Globus pallidus (tissue), 1 donor: ENCODE measurements at regions not wholly inside any gene's neighbourhood (a gene's known extent, or its start where the extent isn't known, plus 50 kb on each side); places are given as distances from the start of the nearest gene placed in this dataset.

ENCODE experiments used
- DNase-seq: peaks from one replicate; pipeline ENCODE4 v3.0.0-alpha.2; 2015; ENCODE audit warnings: low spot score

DNA sequence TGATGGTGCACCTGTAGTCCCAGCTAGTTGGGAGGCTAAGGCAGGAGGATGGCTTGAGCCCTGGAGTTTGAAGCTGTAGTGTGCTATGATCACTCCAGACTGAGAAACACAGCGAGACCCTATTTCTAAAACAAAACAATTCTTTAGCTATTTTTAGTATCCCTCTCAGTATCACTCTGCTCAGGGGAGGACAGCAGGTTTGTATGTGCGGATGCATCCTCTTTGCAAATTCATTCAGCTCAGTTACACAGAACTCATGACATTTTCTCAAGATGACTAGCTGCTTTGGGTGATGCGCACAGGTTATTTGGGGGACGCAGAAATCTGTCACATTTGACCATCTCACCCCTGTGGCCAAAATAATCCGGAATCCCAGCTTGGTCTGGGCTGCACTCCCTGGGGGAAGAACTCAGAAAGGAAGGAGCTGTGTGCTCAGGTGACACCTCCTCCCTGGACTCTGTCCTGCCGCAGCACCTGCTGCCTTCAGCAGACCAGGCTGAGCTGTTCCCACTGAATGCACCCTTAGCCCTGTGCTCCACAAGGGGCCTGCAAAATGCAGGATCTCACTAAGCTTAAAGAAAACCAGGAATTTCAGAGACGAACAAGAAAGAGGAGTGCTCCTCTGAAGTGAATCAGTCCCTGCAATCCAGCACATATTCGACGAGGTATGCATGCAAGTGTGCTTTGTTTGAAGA lies 89.5 kb upstream of the PGBD5 start:
- DNase-seq = no peak

GRCh38 chr1:230510496-230510895 lies 84.4 kb upstream of the PGBD5 start:
- DNase-seq = no peak

DNA sequence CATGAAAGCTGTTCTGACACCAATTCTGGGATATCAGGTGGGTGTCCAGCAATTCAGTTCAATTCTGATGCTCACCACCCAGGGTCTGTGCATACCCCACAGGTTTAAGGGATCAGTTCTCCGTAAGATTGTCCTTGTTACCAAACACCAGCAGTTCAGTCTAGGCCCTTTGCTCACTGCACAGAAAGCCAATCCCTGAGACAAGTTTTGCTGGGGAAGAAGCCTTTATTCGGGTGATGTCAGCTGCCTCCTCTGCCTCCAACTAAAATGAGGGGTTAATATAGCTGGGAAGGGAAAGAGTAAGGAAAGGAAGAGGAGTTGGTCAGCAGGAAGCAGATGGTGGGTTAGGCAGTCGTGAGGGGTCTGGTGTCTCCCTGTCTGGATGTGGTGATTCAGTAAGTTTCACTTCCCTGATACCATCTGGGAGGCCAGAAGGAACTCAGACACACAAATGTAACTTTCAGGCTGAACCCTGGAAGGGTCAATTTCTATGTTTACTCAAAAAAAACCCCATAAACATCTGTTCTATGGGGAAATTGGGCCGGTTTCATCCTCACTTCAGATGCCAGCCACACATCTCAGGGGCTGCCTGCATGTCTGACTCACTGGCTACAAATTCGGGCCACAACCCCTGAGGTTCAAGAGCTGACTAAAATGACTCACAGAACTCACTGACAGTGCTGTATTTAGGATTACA lies 83.3 kb upstream of the PGBD5 start:
- DNase-seq = no peak

GRCh38 chr1:230507666-230508402 lies 81.7 kb upstream of the PGBD5 start:
- DNase-seq = peak; percentile 77

DNA sequence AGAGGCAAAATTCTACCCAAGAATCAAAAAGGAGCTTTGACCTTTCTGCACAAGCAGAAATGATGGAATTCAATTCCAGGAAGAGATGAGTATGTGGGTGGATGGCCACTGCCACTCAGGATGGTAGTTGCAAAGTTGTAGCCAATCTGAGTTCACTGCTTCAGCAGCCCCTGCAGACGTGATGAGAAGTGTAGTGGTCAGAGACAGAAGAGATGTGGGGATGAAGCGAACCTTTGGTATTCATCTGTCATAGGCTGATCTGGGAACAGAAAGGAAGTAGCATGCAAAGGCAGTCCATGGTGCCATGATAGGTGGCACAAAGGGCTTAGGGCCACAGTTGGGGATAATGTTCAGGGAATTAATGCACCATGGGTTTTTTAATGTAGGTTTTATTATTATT lies 81.1 kb upstream of the PGBD5 start:
- no peak for DNase-seq

DNA sequence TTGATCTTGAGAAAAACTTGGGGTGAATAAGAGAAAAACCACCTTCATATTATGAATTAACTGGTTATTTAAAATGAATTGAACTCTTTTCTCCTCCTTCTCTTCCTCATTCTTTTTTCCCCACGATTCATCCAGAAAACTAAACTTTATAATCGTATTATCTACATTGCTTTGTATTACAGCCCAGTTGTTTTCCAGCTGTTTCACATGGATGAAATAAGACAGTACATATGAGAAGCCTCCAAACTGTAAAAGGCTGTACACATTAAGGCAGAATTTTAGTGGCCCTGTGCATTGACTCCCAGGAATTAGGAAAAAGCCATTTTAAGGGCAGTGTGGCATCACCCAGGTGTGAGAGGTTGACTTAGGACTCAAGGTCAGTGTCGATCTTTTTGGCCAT lies 80.3 kb upstream of the PGBD5 start:
- no peak for DNase-seq

DNA sequence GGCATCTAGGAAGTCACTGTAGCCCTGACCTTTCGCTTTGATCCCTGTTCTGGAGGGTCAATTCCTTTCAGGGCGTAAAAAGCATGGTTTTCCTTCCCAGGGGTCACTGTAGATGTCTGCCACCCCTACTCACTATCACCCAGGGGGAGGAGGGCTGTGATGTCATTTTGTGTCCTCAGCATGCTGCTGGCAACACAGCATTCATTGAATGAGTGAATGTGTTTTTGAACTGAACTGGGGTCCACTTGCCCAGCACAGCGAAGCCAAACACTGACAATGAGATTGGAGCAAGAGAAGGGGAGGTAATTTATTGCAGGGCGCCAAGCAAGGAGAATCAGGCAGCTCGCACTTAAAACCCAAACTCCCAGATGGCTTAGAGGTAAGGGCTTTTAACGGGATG lies 78.2 kb upstream of the PGBD5 start:
- no peak for DNase-seq

- DNase-seq = no peak
Measured at GRCh38 chr1:230503726-230504125, 77.6 kb upstream of the PGBD5 start.

DNA sequence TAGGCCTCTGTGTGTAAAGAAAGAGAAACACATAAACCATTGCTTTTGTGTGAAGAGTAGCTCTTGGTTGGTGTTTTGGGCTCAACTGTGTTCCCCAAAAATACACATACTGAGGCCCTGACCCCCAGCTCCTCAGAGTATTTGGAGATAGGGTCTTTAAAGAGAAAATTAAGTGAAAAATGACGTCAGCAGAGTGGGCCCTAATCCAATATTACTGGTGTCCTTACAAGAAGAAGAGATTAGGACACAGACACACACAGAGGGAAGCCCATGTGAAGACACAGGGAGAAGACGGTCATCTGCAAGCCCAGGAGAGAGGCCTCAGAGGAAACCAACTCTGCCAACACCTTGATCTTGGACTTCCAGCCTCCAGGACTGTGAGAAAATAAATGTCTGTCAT lies 76.9 kb upstream of the PGBD5 start:
- DNase-seq = no peak

GRCh38 chr1:230502306-230502705 lies 76.2 kb upstream of the PGBD5 start:
- DNase-seq = no peak

DNA sequence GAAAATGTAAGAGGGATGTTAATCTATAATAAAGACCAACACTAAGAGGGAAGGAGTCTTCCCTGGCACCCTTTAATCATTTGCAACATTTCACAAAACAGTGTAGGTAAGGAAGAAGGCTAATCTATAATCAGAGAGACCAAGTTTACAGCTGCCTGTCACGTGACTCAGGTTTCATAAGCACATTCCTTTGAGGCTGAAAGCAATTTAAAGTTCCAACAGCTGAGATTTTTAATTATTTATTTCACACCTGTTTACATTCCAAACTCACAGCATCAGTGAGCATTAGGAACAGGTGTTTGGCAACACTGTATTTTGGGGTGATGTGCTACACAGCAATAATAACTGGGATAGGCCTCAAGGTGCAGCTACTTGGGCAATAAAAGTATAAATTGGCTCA lies 75.7 kb upstream of the PGBD5 start:
- no peak for DNase-seq

- DNase-seq = no peak
Measured at GRCh38 chr1:230501242-230501641, 75.1 kb upstream of the PGBD5 start.

DNA sequence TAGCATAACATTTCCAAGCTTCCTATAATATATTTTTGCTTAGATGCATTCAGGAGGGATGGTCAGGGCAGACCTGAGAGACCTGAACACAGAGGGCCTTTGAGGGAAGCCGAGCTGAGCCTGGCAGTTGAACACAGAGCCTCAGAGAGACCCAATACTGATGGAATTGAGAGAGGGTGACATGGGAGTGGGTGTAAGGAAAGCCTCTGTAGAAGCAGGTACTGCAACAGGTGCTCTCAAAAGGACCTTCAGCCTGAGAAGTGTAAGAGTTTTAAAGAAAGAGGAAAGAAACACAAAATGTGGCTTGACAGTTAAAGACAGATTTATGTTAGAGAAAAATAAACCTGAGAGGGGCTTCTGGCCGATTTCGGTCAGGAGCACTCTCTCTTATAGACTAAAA lies 73.9 kb upstream of the PGBD5 start:
- no peak for DNase-seq

- DNase-seq = no peak
Measured at GRCh38 chr1:230499496-230499895, 73.4 kb upstream of the PGBD5 start.

DNA sequence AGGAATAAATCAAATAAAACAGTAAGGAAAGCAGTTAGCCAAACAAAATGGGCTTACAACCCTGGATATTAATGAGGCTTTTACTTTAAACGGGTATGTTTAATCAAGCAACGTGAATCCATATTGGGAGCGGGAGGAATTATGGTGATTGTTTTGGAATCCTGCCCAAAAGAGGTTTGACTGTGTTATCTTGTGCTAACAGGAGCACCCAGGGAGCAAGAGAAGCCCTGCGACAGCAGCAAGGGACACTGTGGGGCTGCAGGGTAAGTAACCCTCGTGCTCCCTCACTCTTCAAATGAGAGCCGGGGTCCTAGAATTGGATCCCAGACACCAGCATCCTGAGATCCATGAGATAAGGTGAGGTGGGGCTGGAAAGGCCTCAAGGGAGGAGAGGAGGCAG lies 72.6 kb upstream of the PGBD5 start:
- no peak for DNase-seq

GRCh38 chr1:230496451-230496850 lies 70.3 kb upstream of the PGBD5 start:
- DNase-seq = no peak

DNA sequence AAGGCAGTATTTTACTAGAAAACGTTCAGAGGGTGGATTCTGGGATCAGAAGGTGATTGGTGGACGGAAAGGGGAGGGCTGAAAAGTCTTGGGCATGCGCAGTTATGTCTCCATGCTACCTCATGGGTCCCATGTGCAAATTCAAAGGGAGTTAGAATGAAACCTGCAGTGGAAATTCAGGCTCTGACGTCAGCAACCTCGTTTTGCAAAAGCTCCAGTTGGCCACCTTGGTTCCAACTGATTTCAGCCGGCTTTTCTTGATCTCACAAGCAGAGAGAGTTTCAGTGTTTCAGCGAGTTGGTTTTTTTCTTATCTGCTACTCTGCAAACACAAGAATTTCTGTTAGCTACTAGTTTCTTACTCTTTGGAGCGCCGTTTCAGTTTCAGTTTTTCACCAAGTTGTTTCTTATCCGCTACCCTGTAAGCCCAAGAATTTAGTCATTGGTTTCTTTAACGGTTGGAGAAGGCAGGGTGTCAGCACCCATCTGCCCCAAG lies 69.8 kb upstream of the PGBD5 start:
- DNase-seq = no peak

DNA sequence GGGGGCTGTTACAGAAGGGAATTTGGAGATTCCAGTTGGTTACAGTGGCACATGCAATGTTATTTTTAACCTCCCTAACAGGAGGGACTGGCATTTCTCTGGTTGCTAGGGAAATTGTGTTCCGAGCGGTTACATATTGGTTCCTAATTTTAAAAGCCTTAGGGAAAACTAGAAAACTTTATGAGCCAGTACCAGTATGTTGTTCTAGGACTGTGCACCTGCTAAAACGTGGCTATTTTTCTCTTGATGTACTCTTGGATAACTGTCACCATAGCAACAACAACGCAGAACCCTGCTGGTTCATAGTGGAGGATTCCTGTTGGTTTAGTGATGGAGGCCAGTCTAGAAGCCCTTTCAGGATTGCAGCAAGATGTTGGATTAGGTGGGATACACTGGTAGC lies 68.9 kb upstream of the PGBD5 start:
- no peak for DNase-seq

DNA sequence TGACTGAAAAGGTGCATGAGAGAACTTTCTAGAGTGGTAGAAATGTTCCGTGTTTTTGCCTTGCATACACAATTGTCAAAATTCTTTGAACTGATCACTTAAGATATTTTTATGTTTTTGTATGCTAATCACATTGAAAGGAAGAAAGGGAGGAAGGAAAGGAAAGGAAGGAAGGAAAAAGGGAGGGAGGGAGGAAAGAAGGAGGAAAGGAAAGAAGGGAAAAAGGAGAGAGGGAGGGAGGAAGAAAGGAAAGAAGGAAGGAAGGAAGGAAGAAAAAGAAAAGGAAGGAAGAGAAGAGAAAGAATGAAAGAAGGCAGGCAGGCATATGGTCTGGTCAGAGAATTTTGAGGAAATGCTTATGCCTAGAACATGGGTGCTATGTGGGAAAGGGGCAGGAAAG lies 68.4 kb upstream of the PGBD5 start:
- DNase-seq = no peak

- no peak for DNase-seq
Measured at GRCh38 chr1:230494026-230494425, 67.9 kb upstream of the PGBD5 start.

- no peak for DNase-seq
Measured at GRCh38 chr1:230493264-230493663, 67.1 kb upstream of the PGBD5 start.

GRCh38 chr1:230490436-230490835 lies 64.3 kb upstream of the PGBD5 start:
- DNase-seq = no peak

GRCh38 chr1:230487773-230488428 lies 61.8 kb upstream of the PGBD5 start:
- no peak for DNase-seq
